Esophagus squamous epithelium (tissue), 5 donors: ENCODE measurements at regions not wholly inside any gene's neighbourhood (a gene's known extent, or its start where the extent isn't known, plus 50 kb on each side); places are given as distances from the start of the nearest gene placed in this dataset.

ENCODE experiments used
- DNase-seq: peaks from one replicate; lab custom pipeline; 2025; lab: John Stamatoyannopoulos, UW
- H3K27ac ChIP-seq, 4 donors: fragments of 200-600 bp; sonication (generic); one replicate each; pipeline ENCODE4 v1.5.1; 2016 to 2019; ENCODE audit warnings: mild to moderate bottlenecking in 1 of 4
- H3K27me3 ChIP-seq, 4 donors: fragments of 200-600 bp; sonication (generic); 1 replicate in 3 of 4; 2 replicates in 1 of 4; pipeline versions ENCODE4 v1.5.1 to v1.6.0; 2017 to 2021; ENCODE audit warnings: antibody characterized with exemption in 1 of 4
- H3K36me3 ChIP-seq, 3 donors: fragments of 200-600 bp; sonication (generic); one replicate each; pipeline ENCODE4 v1.5.1; 2016 to 2019
- H3K4me1 ChIP-seq, 3 donors: fragments of 200-600 bp; sonication (generic); one replicate each; pipeline ENCODE4 v1.5.1; 2017 to 2019
- H3K4me3 ChIP-seq, 4 donors: fragments of 200-600 bp; sonication (generic); 1 replicate in 3 of 4; 2 replicates in 1 of 4; pipeline ENCODE4 v1.5.1; 2016 to 2019; ENCODE audit warnings: mild to moderate bottlenecking in 2 of 4, moderate library complexity in 1 of 4
- H3K9me3 ChIP-seq, 3 donors: fragments of 200-600 bp; sonication (generic); one replicate each; pipeline ENCODE4 v1.5.1; 2016 to 2019
- POLR2A ChIP-seq, 4 donors: fragments of 450-650 bp; IDR thresholded peaks; one replicate each; pipeline ENCODE4 v1.6.1; 2017; ENCODE audit warnings: antibody characterized with exemption in 4 of 4, mild to moderate bottlenecking in 4 of 4, moderate library complexity in 3 of 4
- WGBS, 2 donors: methylation state at CpG; one replicate each; pipeline ENCODE4 v1.1.5; 2018; 5-methylcytosine and 5-hydroxymethylcytosine counted together
- intact Hi-C: fragments of 100-400 bp; cut with DNase I; formaldehyde crosslinking; loops from one replicate; pipeline ENCODE4 v1.15.0; 2022
- TF ChIP-seq, protein P1 (sequence below), 6 experiments: fragments of 450-650 bp in 4 of 6; fragments of 200-600 bp in 2 of 6; sonication (generic) in 2 of 6; IDR thresholded peaks; one replicate each; pipeline ENCODE4 v1.5.1; 2016 to 2019; ENCODE audit warnings: antibody characterized with exemption in 6 of 6, mild to moderate bottlenecking in 4 of 6, moderate library complexity in 4 of 6
- donor health status: DM: yes; HTN: yes; CAD: no.

- Histone ChIP-seq H3K4me3 (no peak overlapping the region), H3K36me3 (no peaks in the 10 kb centered on the region), H3K27ac (no peak overlapping the region), H3K4me1 (no peaks in the 10 kb centered on the region), H3K9me3 (no peaks in the 10 kb centered on the region), H3K27me3 (no peaks in the 10 kb centered on the region)
- 79 to 86% methylated on average over 2 of the region's 2 CpGs for WGBS, 2 donors
- intact Hi-C loops = no loop called here
- TF ChIP-seq POLR2A (IDR thresholded peaks at IDR 0.05) = no peak
- TF ChIP-seq, protein P1, sequence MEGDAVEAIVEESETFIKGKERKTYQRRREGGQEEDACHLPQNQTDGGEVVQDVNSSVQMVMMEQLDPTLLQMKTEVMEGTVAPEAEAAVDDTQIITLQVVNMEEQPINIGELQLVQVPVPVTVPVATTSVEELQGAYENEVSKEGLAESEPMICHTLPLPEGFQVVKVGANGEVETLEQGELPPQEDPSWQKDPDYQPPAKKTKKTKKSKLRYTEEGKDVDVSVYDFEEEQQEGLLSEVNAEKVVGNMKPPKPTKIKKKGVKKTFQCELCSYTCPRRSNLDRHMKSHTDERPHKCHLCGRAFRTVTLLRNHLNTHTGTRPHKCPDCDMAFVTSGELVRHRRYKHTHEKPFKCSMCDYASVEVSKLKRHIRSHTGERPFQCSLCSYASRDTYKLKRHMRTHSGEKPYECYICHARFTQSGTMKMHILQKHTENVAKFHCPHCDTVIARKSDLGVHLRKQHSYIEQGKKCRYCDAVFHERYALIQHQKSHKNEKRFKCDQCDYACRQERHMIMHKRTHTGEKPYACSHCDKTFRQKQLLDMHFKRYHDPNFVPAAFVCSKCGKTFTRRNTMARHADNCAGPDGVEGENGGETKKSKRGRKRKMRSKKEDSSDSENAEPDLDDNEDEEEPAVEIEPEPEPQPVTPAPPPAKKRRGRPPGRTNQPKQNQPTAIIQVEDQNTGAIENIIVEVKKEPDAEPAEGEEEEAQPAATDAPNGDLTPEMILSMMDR (IDR thresholded peaks at IDR 0.05) = no peak
- DNase-seq = no peak
Observed at GRCh38 chr4:37771771-37772170, 54.7 kb upstream of the PGM2 start.

DNA sequence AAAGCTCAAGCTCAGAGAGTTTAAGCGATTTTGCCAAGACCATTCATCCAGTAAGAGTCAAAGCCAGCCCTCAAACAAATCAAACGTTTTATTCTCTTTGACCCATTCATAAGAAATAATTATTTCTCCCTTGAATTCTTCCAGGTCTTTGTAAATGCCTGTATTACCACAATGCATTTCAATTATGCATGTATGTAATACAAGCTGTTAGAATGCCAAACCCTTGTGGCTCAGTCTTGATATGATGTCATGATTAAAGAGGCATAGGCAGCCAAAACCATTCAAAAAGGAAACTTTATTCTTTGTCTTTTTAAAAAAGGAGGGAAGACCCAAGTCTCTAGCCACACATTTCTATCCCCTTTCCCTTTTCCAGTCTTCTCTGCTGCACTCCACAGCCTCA lies 56.5 kb upstream of the PGM2 start:
- intact Hi-C loops = no loop called here
- no peaks in the 10 kb centered on the region for H3K9me3 ChIP-seq
- no peak for DNase-seq
- no peak overlapping the region for H3K4me3 ChIP-seq
- TF ChIP-seq, protein P1 (IDR thresholded peaks at IDR 0.05) = no peak
- TF ChIP-seq POLR2A (IDR thresholded peaks at IDR 0.05) = no peak
- 32 to 49% methylated on average over 2 of the region's 2 CpGs for WGBS, 2 donors
- no peaks in the 10 kb centered on the region for H3K27me3 ChIP-seq
- no peak overlapping the region for H3K27ac ChIP-seq
- H3K4me1 ChIP-seq = no peaks in the 10 kb centered on the region
- H3K36me3 ChIP-seq = no peaks in the 10 kb centered on the region

DNA sequence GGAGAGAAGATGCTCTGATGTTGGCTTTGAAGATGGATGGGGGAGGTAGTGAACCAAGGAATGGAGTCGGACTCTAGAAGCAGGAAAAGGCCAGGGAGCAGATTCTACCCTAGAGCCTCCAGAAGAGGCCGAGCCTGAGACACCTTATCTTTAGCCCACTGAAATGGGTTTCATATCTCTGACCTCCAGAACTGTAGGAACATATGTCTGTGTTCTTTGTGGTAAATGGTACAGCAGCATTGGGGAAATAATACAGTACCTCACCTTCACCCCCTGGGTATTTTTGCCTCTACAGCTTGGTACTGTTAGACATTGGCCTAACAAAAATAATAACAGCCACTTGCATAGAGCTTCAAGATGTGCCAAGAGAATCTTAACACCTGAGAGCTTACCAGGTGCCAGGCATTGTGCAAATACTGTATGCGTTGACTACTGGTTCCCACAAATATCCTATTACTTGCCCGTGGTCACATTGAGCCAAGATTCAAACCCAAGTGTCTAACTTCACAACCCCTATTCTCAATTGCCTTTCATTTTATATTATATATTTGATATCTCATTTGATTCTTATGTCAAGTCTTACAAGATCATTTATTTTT lies 57.0 kb upstream of the PGM2 start:
- Histone ChIP-seq H3K27ac (no peak overlapping the region), H3K4me3 (no peak overlapping the region), H3K4me1 (no peaks in the 10 kb centered on the region), H3K9me3 (no peaks in the 10 kb centered on the region), H3K27me3 (no peaks in the 10 kb centered on the region), H3K36me3 (no peaks in the 10 kb centered on the region)
- TF ChIP-seq, protein P1 (IDR thresholded peaks at IDR 0.05) = no peak
- TF ChIP-seq POLR2A (IDR thresholded peaks at IDR 0.05) = no peak
- intact Hi-C loops = no loop called here
- no peak for DNase-seq
- WGBS, 2 donors = 78 to 80% methylated on average over 4 of the region's 4 CpGs

- TF ChIP-seq, protein P1 (IDR thresholded peaks at IDR 0.05) = no peak
- TF ChIP-seq POLR2A (IDR thresholded peaks at IDR 0.05) = no peak
- WGBS, 2 donors = 31 to 39% methylated on average over 4 to 5 of the region's 5 CpGs
- H3K36me3 ChIP-seq = no peaks in the 10 kb centered on the region
- H3K4me1 ChIP-seq = peaks cover 0 to 3% (median 0%) of the 10 kb centered on the region in 3 donors
- no peaks in the 10 kb centered on the region for H3K9me3 ChIP-seq
- no peak for DNase-seq
- intact Hi-C loops = no loop called here
- H3K27ac ChIP-seq = no peak overlapping the region
- no peak overlapping the region for H3K4me3 ChIP-seq
- H3K27me3 ChIP-seq = no peaks in the 10 kb centered on the region
Observed at GRCh38 chr4:37767546-37767945, 58.9 kb upstream of the PGM2 start.

- Histone ChIP-seq H3K27ac (no peak overlapping the region), H3K4me1 (peaks cover 0 to 8% (median 0%) of the 10 kb centered on the region in 3 donors), H3K9me3 (no peaks in the 10 kb centered on the region), H3K4me3 (no peak overlapping the region), H3K27me3 (no peaks in the 10 kb centered on the region), H3K36me3 (no peaks in the 10 kb centered on the region)
- TF ChIP-seq POLR2A (IDR thresholded peaks at IDR 0.05) = no peak
- TF ChIP-seq, protein P1 (IDR thresholded peaks at IDR 0.05) = no peak
- no peak for DNase-seq
- intact Hi-C loops = no loop called here
- 93 to 94% methylated on average over 2 of the region's 2 CpGs for WGBS, 2 donors
Observed at GRCh38 chr4:37767019-37767418, 59.5 kb upstream of the PGM2 start.
